ENCODE measurements at regions not wholly inside any gene's neighbourhood (a gene's known extent, or its start where the extent isn't known, plus 50 kb on each side); places are given as distances from the start of the nearest gene placed in this dataset.

DNA sequence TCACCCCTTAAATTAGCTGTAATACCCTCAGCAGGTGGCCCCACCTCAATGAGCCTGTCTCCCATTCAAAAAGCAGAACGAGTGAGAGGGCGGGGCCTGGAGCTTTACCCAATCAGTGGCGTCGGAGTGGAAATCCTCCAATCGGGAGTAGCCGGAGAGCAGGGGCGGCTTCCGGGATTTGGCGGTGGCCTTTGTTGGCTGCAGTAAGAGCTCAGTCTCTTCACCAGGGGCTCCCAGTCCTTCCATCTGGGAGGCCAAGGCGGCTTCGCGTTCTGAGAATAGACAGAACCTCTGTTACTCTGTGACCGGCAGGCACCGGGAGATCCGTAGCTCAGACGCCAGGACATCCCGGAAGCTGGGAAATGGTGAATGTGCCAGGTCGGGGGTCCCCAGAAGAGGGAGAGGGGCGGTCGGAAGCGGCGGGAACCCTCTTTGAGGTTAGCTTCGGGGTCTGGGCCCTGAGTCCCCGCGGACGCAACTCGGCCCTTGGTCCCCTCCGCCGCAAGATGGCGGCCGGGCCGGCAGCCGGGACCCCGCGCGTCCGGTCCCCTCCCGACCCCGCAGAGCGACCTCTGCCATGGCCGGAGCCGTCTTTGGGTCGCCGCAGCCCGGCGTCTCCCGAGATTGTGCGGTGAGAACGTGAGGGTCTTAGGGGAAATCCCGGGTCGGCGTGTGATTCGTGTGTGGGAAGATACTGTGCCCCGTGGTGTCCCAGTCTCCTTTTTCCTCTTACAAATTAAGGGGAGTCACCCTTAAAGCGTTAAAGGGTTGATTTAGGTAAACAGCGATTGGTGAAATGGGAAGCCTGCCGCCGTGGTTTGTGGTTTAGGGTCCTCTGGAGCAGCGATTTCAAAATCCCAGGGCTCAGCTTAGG is 160.3 kb upstream of the ZNF267 start:
- TF ChIP-seq, protein P1, sequence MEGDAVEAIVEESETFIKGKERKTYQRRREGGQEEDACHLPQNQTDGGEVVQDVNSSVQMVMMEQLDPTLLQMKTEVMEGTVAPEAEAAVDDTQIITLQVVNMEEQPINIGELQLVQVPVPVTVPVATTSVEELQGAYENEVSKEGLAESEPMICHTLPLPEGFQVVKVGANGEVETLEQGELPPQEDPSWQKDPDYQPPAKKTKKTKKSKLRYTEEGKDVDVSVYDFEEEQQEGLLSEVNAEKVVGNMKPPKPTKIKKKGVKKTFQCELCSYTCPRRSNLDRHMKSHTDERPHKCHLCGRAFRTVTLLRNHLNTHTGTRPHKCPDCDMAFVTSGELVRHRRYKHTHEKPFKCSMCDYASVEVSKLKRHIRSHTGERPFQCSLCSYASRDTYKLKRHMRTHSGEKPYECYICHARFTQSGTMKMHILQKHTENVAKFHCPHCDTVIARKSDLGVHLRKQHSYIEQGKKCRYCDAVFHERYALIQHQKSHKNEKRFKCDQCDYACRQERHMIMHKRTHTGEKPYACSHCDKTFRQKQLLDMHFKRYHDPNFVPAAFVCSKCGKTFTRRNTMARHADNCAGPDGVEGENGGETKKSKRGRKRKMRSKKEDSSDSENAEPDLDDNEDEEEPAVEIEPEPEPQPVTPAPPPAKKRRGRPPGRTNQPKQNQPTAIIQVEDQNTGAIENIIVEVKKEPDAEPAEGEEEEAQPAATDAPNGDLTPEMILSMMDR (IDR thresholded peaks at IDR 0.05; ENCODE audit: insufficient read depth, low read length): no peak
- TF ChIP-seq, protein P2, sequence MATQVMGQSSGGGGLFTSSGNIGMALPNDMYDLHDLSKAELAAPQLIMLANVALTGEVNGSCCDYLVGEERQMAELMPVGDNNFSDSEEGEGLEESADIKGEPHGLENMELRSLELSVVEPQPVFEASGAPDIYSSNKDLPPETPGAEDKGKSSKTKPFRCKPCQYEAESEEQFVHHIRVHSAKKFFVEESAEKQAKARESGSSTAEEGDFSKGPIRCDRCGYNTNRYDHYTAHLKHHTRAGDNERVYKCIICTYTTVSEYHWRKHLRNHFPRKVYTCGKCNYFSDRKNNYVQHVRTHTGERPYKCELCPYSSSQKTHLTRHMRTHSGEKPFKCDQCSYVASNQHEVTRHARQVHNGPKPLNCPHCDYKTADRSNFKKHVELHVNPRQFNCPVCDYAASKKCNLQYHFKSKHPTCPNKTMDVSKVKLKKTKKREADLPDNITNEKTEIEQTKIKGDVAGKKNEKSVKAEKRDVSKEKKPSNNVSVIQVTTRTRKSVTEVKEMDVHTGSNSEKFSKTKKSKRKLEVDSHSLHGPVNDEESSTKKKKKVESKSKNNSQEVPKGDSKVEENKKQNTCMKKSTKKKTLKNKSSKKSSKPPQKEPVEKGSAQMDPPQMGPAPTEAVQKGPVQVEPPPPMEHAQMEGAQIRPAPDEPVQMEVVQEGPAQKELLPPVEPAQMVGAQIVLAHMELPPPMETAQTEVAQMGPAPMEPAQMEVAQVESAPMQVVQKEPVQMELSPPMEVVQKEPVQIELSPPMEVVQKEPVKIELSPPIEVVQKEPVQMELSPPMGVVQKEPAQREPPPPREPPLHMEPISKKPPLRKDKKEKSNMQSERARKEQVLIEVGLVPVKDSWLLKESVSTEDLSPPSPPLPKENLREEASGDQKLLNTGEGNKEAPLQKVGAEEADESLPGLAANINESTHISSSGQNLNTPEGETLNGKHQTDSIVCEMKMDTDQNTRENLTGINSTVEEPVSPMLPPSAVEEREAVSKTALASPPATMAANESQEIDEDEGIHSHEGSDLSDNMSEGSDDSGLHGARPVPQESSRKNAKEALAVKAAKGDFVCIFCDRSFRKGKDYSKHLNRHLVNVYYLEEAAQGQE (IDR thresholded peaks at IDR 0.05; ENCODE audit: insufficient replicate concordance, low read depth): peak; percentile 59
